ENCODE measurements at regions not wholly inside any gene's neighbourhood (a gene's known extent, or its start where the extent isn't known, plus 50 kb on each side); places are given as distances from the start of the nearest gene placed in this dataset.

- DNase-seq (ENCODE audit: low read depth in 2 of 2), result no peak
These were observed 129.2 kb downstream of the RPS24 start for GRCh38 chr10:78162853-78163252.

GRCh38 chr10:78164702-78165101 lies 131.0 kb downstream of the RPS24 start:
- no peak for DNase-seq (ENCODE audit: low read depth in 2 of 2)

DNA sequence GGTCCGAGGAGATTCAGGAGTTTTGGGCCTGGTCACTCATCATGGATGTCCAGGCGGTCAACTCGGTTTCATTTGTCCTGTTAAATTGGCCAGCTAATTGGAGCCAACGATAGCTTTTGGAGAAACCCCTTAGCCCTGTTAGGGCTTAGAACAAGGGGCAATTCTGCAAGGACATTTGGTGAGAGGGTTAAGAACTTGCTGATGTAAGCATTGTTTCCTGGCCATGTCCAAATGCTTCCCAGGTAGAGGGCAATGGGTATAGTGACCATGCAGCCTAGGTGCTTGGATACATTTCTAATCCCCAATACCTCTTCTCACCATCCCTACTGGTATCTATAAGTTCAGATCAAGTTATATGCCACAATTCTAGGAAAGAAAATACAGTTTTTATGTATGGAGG lies 131.5 kb downstream of the RPS24 start:
- no peak for DNase-seq (ENCODE audit: low read depth in 2 of 2)

- DNase-seq (ENCODE audit: low read depth in 2 of 2), result no peak
These were observed 132.0 kb downstream of the RPS24 start for GRCh38 chr10:78165617-78166016.

DNA sequence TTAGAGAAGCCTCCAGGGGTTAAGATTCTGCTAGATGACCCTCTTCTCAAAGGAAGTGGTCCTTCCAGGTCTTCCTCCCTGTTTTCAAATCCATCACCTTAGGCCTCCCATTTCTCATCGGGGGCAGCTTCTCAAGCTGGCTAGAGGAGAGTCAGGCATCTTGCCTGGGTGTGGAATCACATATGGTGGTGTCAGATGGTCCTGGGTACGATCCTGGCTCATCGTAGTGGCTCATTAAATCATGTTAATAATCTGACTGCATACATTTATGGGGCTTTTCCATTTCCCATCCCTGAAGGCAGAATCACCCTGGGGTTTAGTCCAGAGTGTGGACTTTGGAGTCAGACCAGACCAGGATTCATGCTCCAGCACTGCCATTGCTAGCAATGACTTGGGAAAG lies 132.6 kb downstream of the RPS24 start:
- no peak for DNase-seq (ENCODE audit: low read depth in 2 of 2)

- DNase-seq (ENCODE audit: low read depth in 2 of 2), result no peak
These were observed 135.6 kb downstream of the RPS24 start for GRCh38 chr10:78169214-78169613.

GRCh38 chr10:78170026-78170475 lies 136.4 kb downstream of the RPS24 start:
- DNase-seq (ENCODE audit: low read depth in 2 of 2), result no peak

DNA sequence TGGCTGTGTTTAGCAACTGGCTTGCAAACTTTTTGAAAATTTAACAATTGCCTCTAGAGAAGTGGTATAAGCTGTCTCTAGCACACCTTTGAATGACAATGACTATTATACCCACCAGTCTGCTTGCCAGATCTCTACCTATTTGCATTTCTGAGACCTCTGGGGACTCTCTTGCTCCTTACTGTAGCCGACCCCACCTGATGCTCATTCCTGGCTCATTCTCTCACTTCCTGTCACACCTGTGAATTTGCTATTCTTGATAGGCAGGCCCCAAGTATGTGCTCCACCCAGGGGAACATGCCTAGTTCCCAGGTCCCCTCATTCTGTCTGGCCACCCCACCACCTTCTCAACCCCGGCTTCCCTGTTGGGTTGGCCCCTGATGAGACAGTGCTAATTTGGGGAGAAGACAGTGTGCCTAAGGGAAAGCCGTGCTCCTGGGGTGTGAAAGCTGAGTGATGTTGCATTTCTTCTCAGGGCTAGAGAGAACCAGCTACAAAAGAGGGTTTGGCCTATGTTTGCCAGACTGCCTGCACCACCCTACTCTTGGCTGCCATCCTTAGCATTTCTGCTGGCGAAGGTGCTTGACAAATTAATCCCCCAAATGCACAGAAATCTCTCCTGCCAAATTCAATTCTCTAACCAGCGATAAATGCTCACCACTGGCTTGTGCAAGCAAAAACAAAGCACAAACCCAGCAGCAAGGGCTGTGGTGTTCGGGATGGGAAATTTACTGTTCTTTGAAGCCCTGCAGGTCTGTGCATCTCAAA lies 138.2 kb downstream of the RPS24 start:
- DNase-seq (ENCODE audit: low read depth in 2 of 2), result no peak

DNA sequence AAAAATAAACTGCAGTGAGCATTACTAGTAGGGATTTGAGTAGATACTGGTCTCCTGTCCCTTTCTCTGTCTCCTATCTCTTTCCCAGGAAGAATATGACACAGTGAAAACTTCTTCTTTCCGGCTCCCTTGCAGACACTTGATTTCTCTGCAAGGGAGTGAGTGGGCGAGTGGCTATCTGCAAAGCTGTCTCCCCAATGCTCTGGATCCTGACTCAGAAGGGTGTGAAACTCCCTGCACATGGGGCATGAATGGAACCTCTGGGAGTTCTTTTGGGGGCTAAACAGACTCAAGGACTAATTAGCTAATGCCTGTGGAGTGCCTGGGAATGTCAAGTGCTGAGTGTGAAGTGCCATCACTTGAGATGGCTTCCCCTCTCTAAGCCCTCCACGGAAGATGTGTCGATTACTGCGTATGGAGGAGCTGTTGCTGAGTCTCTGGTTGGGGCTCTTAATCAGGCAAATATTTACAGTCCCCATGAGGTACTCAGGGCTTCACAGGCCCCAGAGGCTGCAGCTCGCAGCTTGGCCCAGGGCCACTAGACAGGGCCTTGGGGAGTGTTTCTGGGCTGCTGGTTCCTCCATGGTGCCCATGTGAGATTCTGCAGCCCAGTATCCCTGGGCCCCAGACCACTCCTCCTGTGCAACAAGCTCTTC lies 139.8 kb downstream of the RPS24 start:
- no peak for DNase-seq (ENCODE audit: low read depth in 2 of 2)

- no peak for DNase-seq (ENCODE audit: low read depth in 2 of 2)
These were observed 141.9 kb downstream of the RPS24 start for GRCh38 chr10:78175444-78176015.

DNA sequence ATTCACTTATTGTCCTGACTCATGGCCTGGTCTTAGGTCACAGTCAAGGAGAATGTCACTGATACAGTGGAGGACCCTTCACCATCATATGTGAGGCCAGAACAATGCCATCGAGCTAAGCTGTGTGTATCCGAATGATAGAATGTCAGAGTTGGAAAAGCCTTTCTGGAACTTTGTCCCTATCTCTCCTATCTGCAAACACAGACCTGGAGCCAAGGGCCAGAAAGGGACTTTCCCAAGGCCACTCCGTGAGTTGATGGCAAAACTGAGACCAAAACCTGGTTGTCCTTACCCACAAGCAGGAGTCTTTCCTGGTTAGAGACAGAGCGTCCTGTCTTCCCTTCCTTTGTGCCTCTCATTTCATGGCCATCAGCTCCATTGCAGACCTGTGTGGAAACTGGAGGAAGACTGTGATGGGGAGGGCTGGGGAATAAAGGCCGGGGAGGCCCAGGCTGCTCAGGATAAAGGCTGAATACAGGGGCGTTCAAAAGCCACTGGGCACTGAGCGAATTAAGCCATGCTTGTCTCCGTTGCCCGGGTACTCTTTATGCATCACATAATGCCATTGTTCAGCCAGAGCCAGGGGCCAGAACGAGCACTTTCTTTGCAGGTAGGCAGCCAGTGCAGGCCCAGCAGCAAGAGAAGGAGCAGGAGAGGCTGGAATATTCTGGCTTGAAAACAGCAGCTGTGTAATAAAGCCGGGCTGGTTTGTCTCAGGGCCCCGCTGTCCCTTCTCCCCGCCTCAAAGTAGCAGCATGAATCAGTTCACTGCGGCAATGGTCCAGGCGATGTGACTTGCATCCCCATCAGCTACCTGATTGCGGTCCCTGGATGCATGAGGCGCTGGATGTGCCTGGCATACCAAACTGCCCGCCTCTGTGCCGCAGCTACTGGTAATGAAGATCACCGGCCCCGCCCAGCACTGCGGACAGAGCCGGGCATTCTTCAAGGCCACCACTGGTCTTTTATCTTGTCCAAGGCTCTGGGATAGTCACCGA lies 143.0 kb downstream of the RPS24 start:
- DNase-seq (ENCODE audit: low read depth in 2 of 2), result no peak

DNA sequence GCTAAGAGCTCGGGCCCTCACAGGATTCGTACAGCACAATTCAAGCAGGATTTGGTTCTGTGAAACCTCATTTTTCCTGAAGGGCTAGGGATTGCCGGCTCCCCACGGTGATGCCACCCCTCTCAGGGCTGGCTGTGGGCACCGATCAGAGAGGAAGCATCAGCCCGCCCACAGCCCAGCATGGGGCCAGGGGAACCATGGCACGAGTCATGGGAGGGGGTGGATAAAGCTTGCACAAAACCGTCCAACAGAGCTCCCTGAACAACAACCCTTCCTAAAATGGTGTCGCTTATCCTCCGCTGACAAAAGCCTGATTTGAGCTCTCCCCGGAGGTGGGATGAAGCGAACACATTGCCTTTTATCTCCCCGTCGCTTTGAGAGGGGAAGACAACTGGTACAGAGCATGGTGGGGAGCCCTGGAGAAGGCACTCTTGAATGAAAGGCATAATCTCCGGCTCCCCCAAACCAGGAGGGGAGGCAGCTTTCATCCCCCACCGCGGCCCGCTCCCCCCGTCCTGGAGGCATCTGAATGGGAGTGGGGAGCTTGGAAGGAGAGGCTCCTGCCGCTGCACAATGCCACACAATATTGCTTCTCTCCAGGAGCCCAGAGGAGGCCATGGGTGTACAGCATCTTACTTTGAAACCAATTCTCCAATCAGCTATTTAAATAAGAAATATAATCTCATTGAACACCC lies 144.0 kb downstream of the RPS24 start:
- no peak for DNase-seq (ENCODE audit: low read depth in 2 of 2)

DNA sequence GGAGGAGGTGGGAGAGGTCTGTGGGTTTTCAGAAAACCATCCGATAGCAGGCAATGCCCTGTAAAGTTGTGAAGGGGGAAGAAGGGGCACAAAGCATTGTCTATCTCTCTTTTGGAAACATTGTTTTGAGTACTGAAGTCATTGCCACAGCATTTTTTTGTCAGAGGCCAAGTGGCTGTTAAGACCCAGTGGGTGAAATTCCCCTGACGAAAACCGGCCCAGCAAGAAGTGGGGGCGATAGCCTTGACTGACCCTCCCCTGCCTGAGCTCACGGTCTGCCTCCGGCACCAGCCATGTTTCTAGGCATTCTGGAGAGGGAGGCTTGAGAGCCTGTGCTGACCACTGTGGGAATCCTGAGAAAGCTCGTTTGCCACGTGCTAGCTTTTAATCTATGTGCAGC lies 144.7 kb downstream of the RPS24 start:
- no peak for DNase-seq (ENCODE audit: low read depth in 2 of 2)

DNA sequence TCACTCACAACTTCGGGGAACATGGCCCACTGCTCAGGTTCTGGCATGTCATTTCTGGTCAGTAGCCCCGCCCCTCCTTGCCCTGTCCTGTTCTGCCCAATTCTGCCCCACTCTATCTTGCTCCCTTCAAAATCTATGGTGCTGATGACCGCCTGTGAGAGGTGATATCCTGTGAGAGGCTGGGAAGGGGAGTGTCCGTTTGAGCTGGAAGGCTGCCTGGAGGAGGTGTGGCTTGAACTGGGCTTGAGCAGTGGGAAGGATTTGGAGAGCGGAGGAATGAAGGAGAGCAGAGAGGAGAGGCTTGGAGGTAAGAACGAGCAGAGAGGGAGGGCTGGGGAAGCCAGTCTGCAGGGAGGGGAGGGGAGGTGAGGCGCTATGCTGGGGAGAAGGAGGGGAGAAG lies 145.3 kb downstream of the RPS24 start:
- DNase-seq (ENCODE audit: low read depth in 2 of 2), result no peak

DNA sequence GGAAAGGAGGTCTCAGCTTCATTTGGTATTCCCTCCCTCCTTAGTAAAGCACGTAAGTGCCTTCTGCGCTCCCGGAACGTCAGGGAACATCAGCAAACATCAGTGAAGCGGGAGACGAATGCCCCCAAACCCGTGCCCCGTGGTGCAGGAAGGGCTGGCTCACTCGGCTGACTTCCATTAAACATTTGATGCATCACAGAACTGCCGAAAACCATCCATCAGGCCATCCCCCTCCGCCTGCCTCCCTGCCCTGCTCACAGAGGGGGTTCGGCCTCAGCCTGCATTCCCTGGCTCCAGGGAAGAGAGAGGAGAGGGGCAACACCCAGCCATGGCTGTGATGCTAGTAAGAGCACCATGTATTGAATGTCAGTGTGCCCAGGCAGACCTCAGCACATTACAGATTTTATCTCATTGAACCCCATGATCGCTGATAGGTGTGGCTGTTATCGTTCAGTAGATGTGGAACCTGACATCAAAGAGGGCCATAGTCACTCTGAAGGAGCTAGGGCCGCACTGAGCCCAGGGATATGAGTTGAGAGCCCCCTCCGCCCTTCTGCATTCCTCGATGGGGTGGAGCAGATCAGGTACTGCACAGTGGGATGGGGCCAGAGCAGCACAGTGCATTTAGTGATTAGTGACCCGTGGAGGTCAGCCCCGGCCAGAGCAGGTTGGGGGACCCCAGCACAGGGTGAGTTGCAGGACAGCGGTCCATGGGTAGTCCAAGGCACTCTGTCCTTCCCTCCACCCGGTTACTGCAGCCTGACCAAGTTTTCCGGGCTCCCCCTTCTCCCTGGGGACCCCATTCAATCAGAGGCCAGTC lies 146.4 kb downstream of the RPS24 start:
- DNase-seq (ENCODE audit: low read depth in 2 of 2), result no peak

- DNase-seq (ENCODE audit: low read depth in 2 of 2), result no peak
These were observed 147.9 kb downstream of the RPS24 start for GRCh38 chr10:78181381-78182055.

DNA sequence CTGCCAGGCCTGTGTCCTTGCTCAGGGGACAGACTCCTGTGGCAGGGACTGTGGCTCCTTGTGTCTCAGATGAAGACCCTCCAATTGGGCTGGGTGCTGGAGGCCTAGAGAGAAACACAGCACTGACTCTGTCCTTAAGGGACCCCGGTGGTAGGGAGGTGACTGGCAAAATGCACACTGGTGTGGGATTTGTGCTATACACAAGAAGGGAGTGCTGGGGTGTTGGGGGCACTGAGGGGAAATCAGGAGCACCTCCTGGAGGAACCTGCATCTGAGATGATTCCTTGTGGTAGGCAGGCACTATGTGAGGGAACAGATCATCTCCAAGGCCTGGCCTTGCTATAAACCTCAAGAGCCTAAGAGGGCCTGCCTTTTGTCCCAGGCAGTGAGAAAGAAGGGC lies 149.2 kb downstream of the RPS24 start:
- DNase-seq (ENCODE audit: low read depth in 2 of 2), result no peak

DNA sequence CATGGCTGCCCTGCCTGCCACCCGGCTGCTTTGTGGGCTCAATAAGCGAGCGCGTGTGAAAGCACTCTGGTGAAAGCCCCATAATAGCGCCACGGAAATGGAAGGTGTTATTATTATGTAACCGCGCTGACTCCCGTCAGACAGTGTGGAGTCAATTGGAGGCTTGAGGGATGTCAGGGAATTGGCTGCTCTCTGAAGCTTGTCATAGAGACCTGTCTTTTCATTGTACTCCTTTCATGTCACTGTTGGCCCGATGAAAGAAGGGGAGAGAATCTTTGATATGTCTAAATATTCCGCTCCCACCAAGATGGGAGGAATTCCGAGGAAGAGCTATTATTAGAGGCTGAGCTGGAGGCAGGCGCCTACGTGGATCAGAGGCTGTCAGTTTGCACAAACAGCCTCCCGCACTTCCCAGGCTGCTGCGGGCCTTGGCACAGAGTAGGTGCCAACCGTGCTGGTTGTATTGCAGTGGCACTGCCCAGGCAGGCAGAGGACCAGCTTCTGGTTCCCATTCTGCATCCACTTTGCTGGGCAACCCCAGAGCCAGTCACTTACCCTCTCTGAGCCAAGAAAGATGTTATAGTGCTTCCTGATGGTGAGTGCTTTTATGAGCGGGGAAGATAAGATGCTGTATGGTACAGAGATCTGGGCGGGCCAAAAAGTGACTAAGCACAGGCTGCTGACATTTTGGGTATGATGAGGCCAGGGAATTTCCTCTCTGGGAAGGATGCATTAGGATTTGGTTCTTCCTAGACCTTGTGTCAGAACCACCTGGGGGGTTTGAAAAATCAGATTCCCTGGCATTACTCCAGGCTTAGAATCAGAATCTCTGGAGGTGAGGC lies 151.4 kb downstream of the RPS24 start:
- no peak for DNase-seq (ENCODE audit: low read depth in 2 of 2)

DNA sequence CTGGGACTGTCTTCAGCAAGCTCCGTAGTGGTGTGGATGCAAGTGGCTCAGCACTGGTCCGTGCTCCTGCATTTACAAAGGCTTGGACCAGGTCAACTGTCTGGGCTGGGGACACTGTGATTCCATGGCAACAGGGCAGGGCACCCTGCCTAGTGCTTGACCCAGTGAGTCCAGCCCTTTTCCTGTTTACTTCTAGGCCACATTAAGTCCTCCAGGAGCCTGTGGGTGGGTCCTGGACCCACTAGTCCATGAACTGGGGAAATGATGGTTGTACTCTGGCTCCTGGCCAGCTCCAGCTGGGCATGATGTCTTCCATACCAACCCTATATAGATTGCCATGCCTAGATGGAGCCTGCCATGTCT lies 152.0 kb downstream of the RPS24 start:
- no peak for DNase-seq (ENCODE audit: low read depth in 2 of 2)

Measured in stimulated activated CD8-positive, alpha-beta memory T cell treated with anti-CD3 and anti-CD28 coated beads, Interleukin-7, amount 100 ng/mL, for 1 hour (primary cell).